ENCODE measurements at regions not wholly inside any gene's neighbourhood (a gene's known extent, or its start where the extent isn't known, plus 50 kb on each side); places are given as distances from the start of the nearest gene placed in this dataset.
"Not testable (repeated sequence)": the region's sequence is repeated elsewhere in the genome, so short reads cannot be mapped to it uniquely, and the experiment has no call there.

GRCh38 chr11:81197396-81197795 lies 1536.3 kb downstream of the FAM181B start:
- no peaks in the 10 kb centered on the region for H3K27me3 ChIP-seq (ENCODE audit: low read depth)
- no peak for DNase-seq
- no peaks in the 10 kb centered on the region for H3K4me1 ChIP-seq
- H3K36me3 ChIP-seq, result no peaks in the 10 kb centered on the region
- H3K9me3 ChIP-seq, result peaks cover 5% of the 10 kb centered on the region
- intact Hi-C loops (cut with DNase I), result no loop called here
- ATAC-seq, result no peak
- no peak overlapping the region for H3K27ac ChIP-seq
- H3K4me3 ChIP-seq, result no peak overlapping the region
- TF ChIP-seq CTCF (IDR thresholded peaks at IDR 0.05), result no peak

- no peak overlapping the region for H3K4me3 ChIP-seq
- DNase-seq, result no peak
- no peaks in the 10 kb centered on the region for H3K36me3 ChIP-seq
- H3K9me3 ChIP-seq, result no peaks in the 10 kb centered on the region
- no peak for TF ChIP-seq CTCF (IDR thresholded peaks at IDR 0.05)
- ATAC-seq, result no peak
- no peak overlapping the region for H3K27ac ChIP-seq
- H3K27me3 ChIP-seq (ENCODE audit: low read depth), result no peaks in the 10 kb centered on the region
- H3K4me1 ChIP-seq, result no peaks in the 10 kb centered on the region
- intact Hi-C loops (cut with DNase I), result no loop called here
Observed at GRCh38 chr11:81192516-81192915, 1541.1 kb downstream of the FAM181B start.

GRCh38 chr11:81190546-81190945 lies 1543.1 kb downstream of the FAM181B start:
- intact Hi-C loops (cut with DNase I), result no loop called here

GRCh38 chr11:81187033-81187432 lies 1546.6 kb downstream of the FAM181B start:
- H3K4me3 ChIP-seq; DNase-seq; H3K9me3 ChIP-seq; intact Hi-C loops (cut with DNase I); H3K36me3 ChIP-seq; H3K27ac ChIP-seq; ATAC-seq; H3K4me1 ChIP-seq; H3K27me3 ChIP-seq (ENCODE audit: low read depth): not testable (repeated sequence)

More at GRCh38 chr11:81190546-81190945, 1543.1 kb downstream of the FAM181B start:
- H3K4me1 ChIP-seq, result no peaks in the 10 kb centered on the region
- no peaks in the 10 kb centered on the region for H3K27me3 ChIP-seq (ENCODE audit: low read depth)
- ATAC-seq, result no peak
- H3K27ac ChIP-seq, result no peak overlapping the region
- DNase-seq, result no peak
- no peak for TF ChIP-seq CTCF (IDR thresholded peaks at IDR 0.05)
- H3K36me3 ChIP-seq, result no peaks in the 10 kb centered on the region
- peaks cover 5% of the 10 kb centered on the region for H3K9me3 ChIP-seq
- H3K4me3 ChIP-seq, result no peak overlapping the region

- Histone ChIP-seq H3K27ac (no peak overlapping the region), H3K9me3 (no peaks in the 10 kb centered on the region), H3K27me3 (ENCODE audit: low read depth) (no peaks in the 10 kb centered on the region), H3K36me3 (no peaks in the 10 kb centered on the region), H3K4me3 (no peak overlapping the region), H3K4me1 (no peaks in the 10 kb centered on the region)
- intact Hi-C loops (cut with DNase I), result no loop called here
- DNase-seq (no peak), ATAC-seq (no peak)
- TF ChIP-seq CTCF (IDR thresholded peaks at IDR 0.05), result no peak
Observed at GRCh38 chr11:81174646-81175330, 1558.9 kb downstream of the FAM181B start.

GRCh38 chr11:81165164-81165563 lies 1568.5 kb downstream of the FAM181B start:
- ATAC-seq (no peak), DNase-seq (no peak)
- intact Hi-C loops (cut with DNase I), result no loop called here

More at GRCh38 chr11:81165164-81165563, 1568.5 kb downstream of the FAM181B start:
- H3K4me3 ChIP-seq, result no peak overlapping the region
- no peaks in the 10 kb centered on the region for H3K4me1 ChIP-seq
- H3K9me3 ChIP-seq, result no peaks in the 10 kb centered on the region
- no peak for TF ChIP-seq CTCF (IDR thresholded peaks at IDR 0.05)
- no peaks in the 10 kb centered on the region for H3K27me3 ChIP-seq (ENCODE audit: low read depth)
- no peaks in the 10 kb centered on the region for H3K36me3 ChIP-seq
- H3K27ac ChIP-seq, result no peak overlapping the region

Data from lower lobe of right lung (tissue), 2 donors.